GM12891 (cell line): ENCODE measurements at regions not wholly inside any gene's neighbourhood (a gene's known extent, or its start where the extent isn't known, plus 50 kb on each side); places are given as distances from the start of the nearest gene placed in this dataset.

Experiments used
- POLR2AphosphoS5 ChIP-seq: IDR thresholded peaks from 2 replicates; pipeline ENCODE4 v1.6.1; 2011; ENCODE audit warnings: low read depth, low read length, control low read depth
- TAF1 ChIP-seq: IDR thresholded peaks from 2 replicates; pipeline ENCODE4 v1.6.1; 2011; ENCODE audit warnings: low read depth, low read length, control low read depth

GRCh38 chr2:2575870-2576386 is 244.9 kb upstream of the MYT1L start:
- TF ChIP-seq TAF1 (no peak), POLR2AphosphoS5 (no peak)
